ENCODE measurements at regions not wholly inside any gene's neighbourhood (a gene's known extent, or its start where the extent isn't known, plus 50 kb on each side); places are given as distances from the start of the nearest gene placed in this dataset.
A peak's percentile ranks its signal among the peaks of the same experiment; 100 is the strongest.

GRCh38 chr6:30396833-30397479, 52.0 kb downstream of the RPP21 start:
- H3K27me3 ChIP-seq: no peaks in the 10 kb centered on the region
- no peak overlapping the region for H3K4me3 ChIP-seq
- H3K4me1 ChIP-seq: no peaks in the 10 kb centered on the region
- H3K9me3 ChIP-seq (replicated peaks): no peaks in the 10 kb centered on the region
- DNase-seq: peak; percentile 80 to 85
- H3K36me3 ChIP-seq: no peaks in the 10 kb centered on the region
- H3K27ac ChIP-seq: no peak overlapping the region

DNA sequence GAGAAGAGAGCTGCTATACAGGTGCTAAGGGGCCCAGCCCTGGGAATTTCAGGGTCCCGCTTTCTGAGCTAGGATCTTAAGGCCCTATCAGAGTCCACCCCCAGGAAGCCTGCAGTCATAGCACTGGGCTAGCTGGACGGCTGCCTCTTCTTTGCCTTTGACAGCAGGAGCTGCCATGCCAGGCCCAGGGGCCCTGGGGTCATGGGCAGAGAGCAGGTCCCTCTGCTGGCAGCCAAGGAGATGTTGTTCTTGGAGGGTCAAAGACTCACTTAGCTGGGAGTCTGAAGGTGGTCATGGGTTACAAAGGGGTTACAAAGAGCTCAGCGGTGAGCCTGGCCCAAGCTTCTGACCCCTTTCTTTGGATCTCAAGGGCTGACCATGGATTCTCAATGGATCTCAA, 52.7 kb downstream of the RPP21 start:
- Histone ChIP-seq H3K4me3 (no peak overlapping the region), H3K4me1 (no peaks in the 10 kb centered on the region), H3K27me3 (no peaks in the 10 kb centered on the region), H3K27ac (no peak overlapping the region), H3K36me3 (no peaks in the 10 kb centered on the region), H3K9me3 (replicated peaks) (no peaks in the 10 kb centered on the region)
- DNase-seq: no peak

DNA sequence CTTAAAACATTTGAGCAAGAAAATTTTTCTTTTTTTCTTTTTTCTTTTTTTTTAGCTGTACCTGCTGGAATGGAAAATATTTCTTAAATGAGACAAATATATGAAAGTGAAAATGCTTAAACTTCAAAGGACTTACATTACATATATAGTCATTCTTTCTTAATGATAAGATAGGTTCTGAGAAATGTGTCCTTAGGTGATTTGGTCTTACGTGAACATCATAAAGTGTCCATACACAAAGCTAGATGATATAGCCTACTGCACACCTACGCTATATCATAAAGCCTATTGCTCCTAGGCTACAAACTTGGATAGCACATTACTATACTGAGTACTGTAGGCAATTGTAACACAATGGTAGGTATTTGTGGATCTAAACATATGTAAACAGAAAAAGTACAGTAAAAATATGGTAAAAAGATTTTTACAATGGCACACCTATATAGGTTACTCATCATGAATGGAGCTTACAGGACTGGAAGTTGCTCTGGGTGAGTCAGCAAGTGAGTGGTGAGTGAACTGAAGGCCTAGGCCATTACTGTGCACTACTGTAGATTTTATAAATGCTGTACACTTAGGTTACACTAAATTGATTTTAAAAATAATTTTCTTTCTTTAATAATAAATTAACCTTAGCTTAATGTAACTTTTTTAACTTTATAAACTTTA, 54.6 kb downstream of the RPP21 start:
- Histone ChIP-seq H3K27ac (no peak overlapping the region), H3K4me3 (no peak overlapping the region), H3K9me3 (replicated peaks) (no peaks in the 10 kb centered on the region), H3K36me3 (no peaks in the 10 kb centered on the region), H3K4me1 (no peaks in the 10 kb centered on the region), H3K27me3 (0 out of 2 replicates have a peak, but pooled peaks cover 6% of the 10 kb centered on the region)
- no peak for DNase-seq

GRCh38 chr6:30405934-30406333, 61.0 kb downstream of the RPP21 start:
- Histone ChIP-seq H3K9me3 (replicated peaks) (0 out of 2 replicates have a peak, but pooled peaks cover 3% of the 10 kb centered on the region), H3K36me3 (no peaks in the 10 kb centered on the region), H3K4me1 (no peaks in the 10 kb centered on the region), H3K27me3 (0 out of 2 replicates have a peak, but pooled peaks cover 6% of the 10 kb centered on the region), H3K4me3 (no peak overlapping the region), H3K27ac (no peak overlapping the region)
- no peak for DNase-seq

GRCh38 chr6:30409184-30409583, 64.2 kb downstream of the RPP21 start:
- Histone ChIP-seq H3K27ac (no peak overlapping the region), H3K27me3 (no peaks in the 10 kb centered on the region), H3K9me3 (replicated peaks) (0 out of 2 replicates have a peak, but pooled peaks cover 3% of the 10 kb centered on the region), H3K4me3 (no peak overlapping the region), H3K36me3 (no peaks in the 10 kb centered on the region), H3K4me1 (no peaks in the 10 kb centered on the region)
- no peak for DNase-seq

- no peak overlapping the region for H3K27ac ChIP-seq
- no peaks in the 10 kb centered on the region for H3K27me3 ChIP-seq
- DNase-seq: peak; percentile 39 to 61
- 0 out of 2 replicates have a peak, but pooled peaks cover 3% of the 10 kb centered on the region for H3K9me3 ChIP-seq (replicated peaks)
- no peaks in the 10 kb centered on the region for H3K4me1 ChIP-seq
- no peaks in the 10 kb centered on the region for H3K36me3 ChIP-seq
- no peak overlapping the region for H3K4me3 ChIP-seq
These were observed 66.7 kb downstream of the RPP21 start for GRCh38 chr6:30411515-30412207.

DNA sequence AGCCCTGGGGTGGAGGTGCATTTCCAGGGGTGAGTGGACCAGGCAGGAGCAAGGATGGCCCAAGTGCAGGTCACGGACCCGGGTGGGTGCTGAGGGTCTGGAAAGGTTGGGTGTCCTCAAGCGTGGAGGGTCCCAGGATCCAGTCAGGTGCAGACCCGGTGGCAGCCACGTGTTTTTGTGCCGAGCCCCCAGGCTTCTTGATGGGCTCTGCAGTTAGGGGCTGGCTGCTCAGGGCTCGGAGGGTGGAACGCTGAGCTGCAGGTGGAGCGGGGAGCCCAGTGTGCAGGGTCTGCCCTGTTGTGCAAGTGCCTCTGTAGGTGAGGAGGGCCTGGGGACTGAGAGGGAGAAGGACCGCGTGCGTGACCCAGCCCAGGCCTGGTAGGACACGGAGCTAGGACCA, 70.9 kb upstream of the HLA-E start:
- no peaks in the 10 kb centered on the region for H3K36me3 ChIP-seq

DNA sequence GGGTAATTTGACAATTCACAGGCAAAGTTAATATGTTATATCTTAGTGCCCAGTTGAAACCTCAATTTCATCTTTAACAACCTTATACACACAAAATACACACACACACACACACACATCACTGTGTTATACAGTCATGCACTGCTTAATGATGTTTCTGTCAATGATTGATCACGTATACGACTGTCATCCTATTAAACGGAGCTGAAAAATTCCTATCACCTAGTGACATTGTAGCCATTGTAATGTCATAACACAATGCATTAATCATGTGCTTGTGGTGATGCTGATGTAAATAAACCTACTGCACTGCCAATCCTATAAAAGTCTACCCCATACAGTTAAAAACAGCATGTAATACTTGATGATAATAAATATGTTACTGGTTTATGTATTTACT, 64.8 kb upstream of the HLA-E start:
- H3K9me3 ChIP-seq (replicated peaks): no peaks in the 10 kb centered on the region
- no peak overlapping the region for H3K27ac ChIP-seq
- no peaks in the 10 kb centered on the region for H3K36me3 ChIP-seq
- no peaks in the 10 kb centered on the region for H3K4me1 ChIP-seq
- peaks cover 6% of the 10 kb centered on the region for H3K27me3 ChIP-seq
- H3K4me3 ChIP-seq: no peak overlapping the region
- DNase-seq: no peak

More for the DNA sequence above, 70.9 kb upstream of the HLA-E start:
- Histone ChIP-seq H3K4me1 (no peaks in the 10 kb centered on the region), H3K27ac (no peak overlapping the region), H3K4me3 (no peak overlapping the region), H3K27me3 (no peaks in the 10 kb centered on the region), H3K9me3 (replicated peaks) (no peaks in the 10 kb centered on the region)
- DNase-seq: no peak
